Fibroblast of lung (primary cell): ENCODE measurements at regions not wholly inside any gene's neighbourhood (a gene's known extent, or its start where the extent isn't known, plus 50 kb on each side); places are given as distances from the start of the nearest gene placed in this dataset.

Experiments used
- DNase-seq, 2 donors: peaks; one replicate each; pipeline versions ENCODE4 v3.0.0 to v3.0.0-alpha.2; 2010; ENCODE audit warnings: low read depth in 2 of 2
- H2AFZ ChIP-seq: 2 replicates; pipeline ENCODE4 v1.5.1; 2012; ENCODE audit warnings: low read length, control low read depth, inconsistent platforms
- H3K27ac ChIP-seq: 2 replicates; pipeline ENCODE4 v1.5.1; 2011; ENCODE audit warnings: low read length, control low read depth; ENCODE audit not compliant: insufficient read depth
- H3K27me3 ChIP-seq: 2 replicates; pipeline ENCODE4 v1.5.1; 2011; ENCODE audit warnings: mild to moderate bottlenecking, low read length; ENCODE audit not compliant: control insufficient read depth, insufficient read depth
- H3K36me3 ChIP-seq: 2 replicates; pipeline ENCODE4 v1.5.1; 2011; ENCODE audit warnings: low read length; ENCODE audit not compliant: control insufficient read depth, insufficient read depth
- H3K4me1 ChIP-seq: 2 replicates; pipeline ENCODE4 v1.5.1; 2011; ENCODE audit warnings: low read length; ENCODE audit not compliant: control insufficient read depth, insufficient read depth; ENCODE audit errors: extremely low read depth
- H3K4me2 ChIP-seq: 2 replicates; pipeline ENCODE4 v1.5.1; 2011; ENCODE audit warnings: low read length, control low read depth; ENCODE audit not compliant: insufficient read depth; ENCODE audit errors: extremely low read depth
- H3K4me3 ChIP-seq, 4 experiments: fragments of 200-600 bp in 1 of 4; sonication (generic) in 1 of 4; replicated peaks in 1 of 4; 2 replicates each; pipeline ENCODE4 v1.5.1; 2011 to 2016; ENCODE audit warnings: low read length in 4 of 4, low read depth in 3 of 4, mild to moderate bottlenecking in 3 of 4, control low read depth in 2 of 4, inconsistent platforms in 1 of 4, mixed read lengths in 1 of 4; ENCODE audit not compliant: insufficient read depth in 1 of 4; ENCODE audit errors: control extremely low read depth in 1 of 4
- H3K79me2 ChIP-seq: 2 replicates; pipeline ENCODE4 v1.5.1; 2012; ENCODE audit warnings: mild to moderate bottlenecking, low read length, inconsistent platforms; ENCODE audit not compliant: control insufficient read depth, insufficient read depth
- H3K9ac ChIP-seq: 2 replicates; pipeline ENCODE4 v1.5.1; 2011; ENCODE audit warnings: mild to moderate bottlenecking, low read length, control low read depth; ENCODE audit not compliant: insufficient read depth
- H3K9me3 ChIP-seq: 2 replicates; pipeline ENCODE4 v1.5.1; 2012; ENCODE audit warnings: low read depth, low read length; ENCODE audit not compliant: control insufficient read depth, insufficient read depth
- H4K20me1 ChIP-seq: 2 replicates; pipeline ENCODE4 v1.5.1; 2011; ENCODE audit warnings: low read length; ENCODE audit not compliant: control insufficient read depth, insufficient read depth; ENCODE audit errors: extremely low read depth
- EZH2 ChIP-seq: IDR thresholded peaks from 2 replicates; pipeline ENCODE4 v1.5.1; 2012; ENCODE audit warnings: low read length, control low read depth, mild to moderate bottlenecking; ENCODE audit errors: missing control alignments
- TF ChIP-seq, protein P1 (sequence below), 2 donors: IDR thresholded peaks in 1 of 2; conservative IDR thresholded peaks in 1 of 2; 1 replicate in 1 of 2; 2 replicates in 1 of 2; pipeline ENCODE4 v1.5.1; 2011 to 2012; ENCODE audit warnings: low read length in 2 of 2, control low read depth in 1 of 2, inconsistent platforms in 1 of 2, low read depth in 1 of 2, mild to moderate bottlenecking in 1 of 2

GRCh38 chr10:131803860-131804425 is 96.9 kb upstream of the PPP2R2D start:
- TF ChIP-seq EZH2, result no peak
- TF ChIP-seq, protein P1, sequence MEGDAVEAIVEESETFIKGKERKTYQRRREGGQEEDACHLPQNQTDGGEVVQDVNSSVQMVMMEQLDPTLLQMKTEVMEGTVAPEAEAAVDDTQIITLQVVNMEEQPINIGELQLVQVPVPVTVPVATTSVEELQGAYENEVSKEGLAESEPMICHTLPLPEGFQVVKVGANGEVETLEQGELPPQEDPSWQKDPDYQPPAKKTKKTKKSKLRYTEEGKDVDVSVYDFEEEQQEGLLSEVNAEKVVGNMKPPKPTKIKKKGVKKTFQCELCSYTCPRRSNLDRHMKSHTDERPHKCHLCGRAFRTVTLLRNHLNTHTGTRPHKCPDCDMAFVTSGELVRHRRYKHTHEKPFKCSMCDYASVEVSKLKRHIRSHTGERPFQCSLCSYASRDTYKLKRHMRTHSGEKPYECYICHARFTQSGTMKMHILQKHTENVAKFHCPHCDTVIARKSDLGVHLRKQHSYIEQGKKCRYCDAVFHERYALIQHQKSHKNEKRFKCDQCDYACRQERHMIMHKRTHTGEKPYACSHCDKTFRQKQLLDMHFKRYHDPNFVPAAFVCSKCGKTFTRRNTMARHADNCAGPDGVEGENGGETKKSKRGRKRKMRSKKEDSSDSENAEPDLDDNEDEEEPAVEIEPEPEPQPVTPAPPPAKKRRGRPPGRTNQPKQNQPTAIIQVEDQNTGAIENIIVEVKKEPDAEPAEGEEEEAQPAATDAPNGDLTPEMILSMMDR (conservative IDR thresholded peaks at IDR 0.05 in 1 of 2, IDR thresholded peaks at IDR 0.05 in 1 of 2; ENCODE audit: low read depth in 1 of 2, low read length in 2 of 2), result no peak
- Histone ChIP-seq H3K36me3 (no peaks in the 10 kb centered on the region), H3K27me3 (no peaks in the 10 kb centered on the region), H3K4me1 (no peaks in the 10 kb centered on the region), H3K27ac (no peak overlapping the region), H3K9me3 (no peaks in the 10 kb centered on the region), H2AFZ (no peak overlapping the region), H3K4me3 (no peak overlapping the region), H3K9ac (no peak overlapping the region), H3K79me2 (no peaks in the 10 kb centered on the region), H4K20me1 (no peaks in the 10 kb centered on the region), H3K4me2 (no peak overlapping the region)
- DNase-seq, result no peak

- no peaks in the 10 kb centered on the region for H3K36me3 ChIP-seq
- TF ChIP-seq EZH2, result no peak
- TF ChIP-seq, protein P1 (conservative IDR thresholded peaks at IDR 0.05 in 1 of 2, IDR thresholded peaks at IDR 0.05 in 1 of 2; ENCODE audit: low read depth in 1 of 2, low read length in 2 of 2), result no peak
- H3K4me1 ChIP-seq, result no peaks in the 10 kb centered on the region
- H3K9ac ChIP-seq, result no peak overlapping the region
- no peak overlapping the region for H3K4me3 ChIP-seq
- no peak overlapping the region for H3K27ac ChIP-seq
- H4K20me1 ChIP-seq, result no peaks in the 10 kb centered on the region
- DNase-seq, result no peak
- no peaks in the 10 kb centered on the region for H3K27me3 ChIP-seq
- H3K4me2 ChIP-seq, result no peak overlapping the region
- no peaks in the 10 kb centered on the region for H3K79me2 ChIP-seq
- no peak overlapping the region for H2AFZ ChIP-seq
- H3K9me3 ChIP-seq, result no peaks in the 10 kb centered on the region
Measured at GRCh38 chr10:131804551-131805295, 96.1 kb upstream of the PPP2R2D start.

DNA sequence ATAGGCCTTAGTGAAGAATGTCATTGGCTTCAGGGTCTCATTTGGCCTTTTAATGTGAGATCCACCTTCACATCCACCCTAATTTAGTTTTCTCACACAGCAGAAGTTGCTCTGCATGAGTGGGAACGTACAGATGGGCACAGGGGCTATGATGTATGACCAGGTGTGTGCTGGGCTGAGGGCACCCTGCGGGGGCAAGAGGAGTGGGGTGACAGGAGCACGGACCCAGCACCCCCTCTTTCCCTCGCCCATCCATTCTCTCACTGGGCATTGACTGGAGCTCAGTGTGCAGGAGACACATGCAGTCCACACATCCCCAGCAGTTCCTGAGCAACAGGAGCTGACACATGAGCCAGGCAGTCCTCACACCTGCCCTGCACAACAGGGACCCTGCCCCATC is 95.1 kb upstream of the PPP2R2D start:
- Histone ChIP-seq H3K4me1 (no peaks in the 10 kb centered on the region), H3K79me2 (no peaks in the 10 kb centered on the region), H3K9me3 (no peaks in the 10 kb centered on the region), H3K27me3 (no peaks in the 10 kb centered on the region), H3K4me2 (no peak overlapping the region), H3K27ac (no peak overlapping the region), H3K36me3 (no peaks in the 10 kb centered on the region), H2AFZ (no peak overlapping the region), H3K4me3 (no peak overlapping the region), H3K9ac (no peak overlapping the region), H4K20me1 (no peaks in the 10 kb centered on the region)
- TF ChIP-seq EZH2, result no peak
- TF ChIP-seq, protein P1 (conservative IDR thresholded peaks at IDR 0.05 in 1 of 2, IDR thresholded peaks at IDR 0.05 in 1 of 2; ENCODE audit: low read depth in 1 of 2, low read length in 2 of 2), result no peak
- no peak for DNase-seq
